OCI-LY7 (cell line): ENCODE measurements at regions not wholly inside any gene's neighbourhood (a gene's known extent, or its start where the extent isn't known, plus 50 kb on each side); places are given as distances from the start of the nearest gene placed in this dataset.

Experiments
- CTCF ChIP-seq: fragments of 200-600 bp; sonication (generic); conservative IDR thresholded peaks from 2 replicates; pipeline ENCODE4 v1.5.1; 2014; ENCODE audit warnings: mild to moderate bottlenecking, antibody characterized with exemption, low read length, moderate library complexity, mixed read lengths
- EZH2phosphoT487 ChIP-seq: fragments of 200-600 bp; sonication (generic); IDR thresholded peaks from 2 replicates; pipeline ENCODE4 v1.6.1; 2018; ENCODE audit warnings: low read depth, borderline replicate concordance, mild to moderate bottlenecking, mixed run types, antibody characterized with exemption, low read length, moderate library complexity, mixed read lengths

- TF ChIP-seq CTCF (no peak), EZH2phosphoT487 (no peak)
Measured at GRCh38 chr13:75216038-75216437, 265.9 kb downstream of the TBC1D4 start.
